SU-DHL-6 (cell line): ENCODE measurements at regions not wholly inside any gene's neighbourhood (a gene's known extent, or its start where the extent isn't known, plus 50 kb on each side); places are given as distances from the start of the nearest gene placed in this dataset.

Source experiments
- H2AFZ ChIP-seq: fragments of 200-600 bp; sonication (generic); 2 replicates; pipeline ENCODE4 v1.6.1; 2014; ENCODE audit warnings: low read depth, mild to moderate bottlenecking, moderate library complexity, mixed read lengths, antibody characterized with exemption, low read length; ENCODE audit not compliant: severe bottlenecking
- H3F3A ChIP-seq: fragments of 200-600 bp; shearing (Covaris generic); 2 replicates; pipeline ENCODE4 v1.6.0; 2016; ENCODE audit warnings: antibody characterized with exemption, mild to moderate bottlenecking; ENCODE audit not compliant: insufficient read depth
- H3K27ac ChIP-seq: fragments of 200-600 bp; sonication (generic); 2 replicates; pipeline ENCODE4 v1.5.1; 2016; ENCODE audit warnings: low read depth, mild to moderate bottlenecking, low read length, moderate library complexity, mixed read lengths
- H3K27me3 ChIP-seq: fragments of 200-600 bp; sonication (generic), shearing (Covaris generic); 2 replicates; pipeline ENCODE4 v1.6.0; 2014; ENCODE audit warnings: mild to moderate bottlenecking, low read length
- H3K36me3 ChIP-seq: fragments of 200-600 bp; sonication (generic); 2 replicates; pipeline ENCODE4 v1.6.1; 2014; ENCODE audit warnings: mild to moderate bottlenecking, low read length, mixed read lengths
- H3K4me2 ChIP-seq: fragments of 300-600, 200-600 bp; shearing (Covaris generic), sonication (generic); 2 replicates; pipeline ENCODE4 v1.6.0; 2014; ENCODE audit warnings: low read length, low read depth, mild to moderate bottlenecking; ENCODE audit not compliant: poor library complexity, severe bottlenecking
- H3K4me3 ChIP-seq: fragments of 200-600 bp; sonication (generic); 2 replicates; pipeline ENCODE4 v1.5.1; 2014; ENCODE audit warnings: antibody characterized with exemption, low read length, mild to moderate bottlenecking, mixed read lengths; ENCODE audit not compliant: insufficient read depth, poor library complexity, severe bottlenecking
- H3K79me2 ChIP-seq: fragments of 200-600 bp; sonication (generic); 2 replicates; pipeline ENCODE4 v1.6.1; 2014; ENCODE audit warnings: mild to moderate bottlenecking, low read length, moderate library complexity; ENCODE audit not compliant: insufficient read depth
- H3K9ac ChIP-seq: fragments of 200-600 bp; sonication (generic); 2 replicates; pipeline ENCODE4 v1.7.0; 2014; ENCODE audit warnings: mild to moderate bottlenecking, low read length
- H3K9me2 ChIP-seq: fragments of 200-600 bp; sonication (generic); replicated peaks from 2 replicates; pipeline ENCODE4 v1.6.1; 2014; ENCODE audit warnings: low read length; ENCODE audit not compliant: insufficient read depth
- H3K9me3 ChIP-seq: fragments of 200-600 bp; sonication (generic); 2 replicates; pipeline ENCODE4 v1.6.1; 2014; ENCODE audit warnings: low read length, mixed read lengths; ENCODE audit not compliant: insufficient read depth
- H4K20me1 ChIP-seq: fragments of 200-600 bp; sonication (generic); 2 replicates; pipeline ENCODE4 v1.6.1; 2014; ENCODE audit warnings: low read depth, mild to moderate bottlenecking, antibody characterized with exemption, low read length, moderate library complexity, mixed read lengths
- EZH2phosphoT487 ChIP-seq: fragments of 200-600 bp; sonication (generic), shearing (Covaris generic); conservative IDR thresholded peaks from 2 replicates; pipeline ENCODE4 v1.6.1; 2018; ENCODE audit warnings: mild to moderate bottlenecking, antibody characterized with exemption, low read length, moderate library complexity, mixed read lengths
- TF ChIP-seq, protein P1 (sequence below): fragments of 200-600 bp; sonication (generic); IDR thresholded peaks from one replicate; pipeline ENCODE4 v1.5.1; 2017; ENCODE audit warnings: antibody characterized with exemption, mild to moderate bottlenecking, low read length, moderate library complexity; ENCODE audit not compliant: insufficient read depth, poor library complexity, severe bottlenecking

DNA sequence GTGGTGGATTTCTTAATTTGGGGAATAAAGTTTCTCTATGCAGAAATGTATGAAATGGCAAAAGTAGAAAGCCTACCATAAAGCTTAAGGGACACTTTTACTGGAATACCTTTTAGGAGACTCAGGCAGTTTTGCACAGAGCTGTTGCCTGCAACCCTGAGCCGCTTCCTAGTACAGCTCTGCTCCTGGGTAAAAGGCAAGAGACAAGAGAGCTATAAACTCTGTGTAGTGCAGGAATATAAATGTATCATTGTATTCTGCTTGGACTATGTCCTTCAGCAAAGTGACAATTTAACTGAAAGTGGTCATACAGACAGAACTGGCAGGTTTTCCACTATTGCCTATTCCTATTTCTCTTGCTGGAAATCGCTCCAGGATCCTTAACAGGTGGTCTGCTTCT is 65.3 kb upstream of the MYOCD start:
- H3K4me3 ChIP-seq: no peak overlapping the region
- H3K9ac ChIP-seq: no peak overlapping the region
- H2AFZ ChIP-seq: no peak overlapping the region
- H3K27ac ChIP-seq: no peak overlapping the region
- no peak for TF ChIP-seq EZH2phosphoT487
- TF ChIP-seq, protein P1, sequence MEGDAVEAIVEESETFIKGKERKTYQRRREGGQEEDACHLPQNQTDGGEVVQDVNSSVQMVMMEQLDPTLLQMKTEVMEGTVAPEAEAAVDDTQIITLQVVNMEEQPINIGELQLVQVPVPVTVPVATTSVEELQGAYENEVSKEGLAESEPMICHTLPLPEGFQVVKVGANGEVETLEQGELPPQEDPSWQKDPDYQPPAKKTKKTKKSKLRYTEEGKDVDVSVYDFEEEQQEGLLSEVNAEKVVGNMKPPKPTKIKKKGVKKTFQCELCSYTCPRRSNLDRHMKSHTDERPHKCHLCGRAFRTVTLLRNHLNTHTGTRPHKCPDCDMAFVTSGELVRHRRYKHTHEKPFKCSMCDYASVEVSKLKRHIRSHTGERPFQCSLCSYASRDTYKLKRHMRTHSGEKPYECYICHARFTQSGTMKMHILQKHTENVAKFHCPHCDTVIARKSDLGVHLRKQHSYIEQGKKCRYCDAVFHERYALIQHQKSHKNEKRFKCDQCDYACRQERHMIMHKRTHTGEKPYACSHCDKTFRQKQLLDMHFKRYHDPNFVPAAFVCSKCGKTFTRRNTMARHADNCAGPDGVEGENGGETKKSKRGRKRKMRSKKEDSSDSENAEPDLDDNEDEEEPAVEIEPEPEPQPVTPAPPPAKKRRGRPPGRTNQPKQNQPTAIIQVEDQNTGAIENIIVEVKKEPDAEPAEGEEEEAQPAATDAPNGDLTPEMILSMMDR: no peak
- H3K4me2 ChIP-seq: no peak overlapping the region
- no peaks in the 10 kb centered on the region for H3K36me3 ChIP-seq
- H3K9me2 ChIP-seq: no peaks in the 10 kb centered on the region
- no peaks in the 10 kb centered on the region for H3K79me2 ChIP-seq
- no peaks in the 10 kb centered on the region for H3K9me3 ChIP-seq
- no peaks in the 10 kb centered on the region for H3F3A ChIP-seq
- no peaks in the 10 kb centered on the region for H4K20me1 ChIP-seq
- no peaks in the 10 kb centered on the region for H3K27me3 ChIP-seq

DNA sequence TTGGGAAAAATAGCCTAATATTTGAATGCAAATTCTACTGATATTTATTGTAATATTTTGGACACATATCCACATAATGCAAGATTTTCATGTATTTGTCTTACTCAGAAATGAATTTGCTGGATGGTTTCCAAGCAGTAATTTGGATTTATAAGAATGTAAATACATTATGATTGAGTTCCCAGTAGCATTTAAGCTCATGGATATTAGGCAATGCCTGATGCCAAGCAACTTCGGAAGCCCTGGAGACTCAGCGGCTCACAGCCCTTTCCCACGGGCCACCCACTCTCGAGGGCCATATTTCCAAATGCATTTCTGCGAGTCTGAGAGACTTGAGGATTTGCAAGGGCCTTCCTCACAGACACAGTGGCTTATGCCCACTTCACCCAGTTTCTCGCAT is 62.1 kb upstream of the MYOCD start:
- Histone ChIP-seq H3K4me3 (no peak overlapping the region), H3K9ac (no peak overlapping the region), H4K20me1 (no peaks in the 10 kb centered on the region), H3K27ac (no peak overlapping the region), H3K36me3 (no peaks in the 10 kb centered on the region), H3K9me3 (no peaks in the 10 kb centered on the region), H3K4me2 (no peak overlapping the region), H3K9me2 (no peaks in the 10 kb centered on the region), H3F3A (no peaks in the 10 kb centered on the region), H2AFZ (no peak overlapping the region), H3K79me2 (no peaks in the 10 kb centered on the region), H3K27me3 (no peaks in the 10 kb centered on the region)
- no peak for TF ChIP-seq EZH2phosphoT487
- TF ChIP-seq, protein P1: no peak

DNA sequence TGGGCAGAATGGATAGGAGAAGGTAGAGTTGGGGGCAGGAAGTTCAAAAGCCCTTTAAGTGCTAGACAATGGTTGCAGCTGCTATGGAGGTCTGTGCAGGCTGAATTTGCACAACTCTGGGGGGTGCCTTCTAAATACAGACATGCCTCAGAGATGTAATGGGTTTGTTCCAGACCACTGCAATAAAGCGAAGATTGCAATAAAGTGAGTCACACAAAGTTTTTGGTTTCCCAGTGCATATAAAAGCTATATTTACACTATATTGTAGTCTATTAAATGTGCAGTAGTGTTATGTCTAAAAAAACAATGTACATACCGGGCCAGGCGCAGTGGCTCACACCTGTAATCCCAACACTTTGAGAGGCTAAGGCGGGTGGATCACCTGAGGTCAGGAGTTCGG is 60.5 kb upstream of the MYOCD start:
- Histone ChIP-seq H4K20me1 (no peaks in the 10 kb centered on the region), H3K36me3 (no peaks in the 10 kb centered on the region), H3K27me3 (no peaks in the 10 kb centered on the region), H3K9me2 (no peaks in the 10 kb centered on the region), H3K9ac (no peak overlapping the region), H3K79me2 (no peaks in the 10 kb centered on the region), H3K4me3 (no peak overlapping the region), H3K9me3 (no peaks in the 10 kb centered on the region), H2AFZ (no peak overlapping the region), H3K4me2 (no peak overlapping the region), H3K27ac (no peak overlapping the region), H3F3A (no peaks in the 10 kb centered on the region)
- TF ChIP-seq, protein P1: no peak
- no peak for TF ChIP-seq EZH2phosphoT487

DNA sequence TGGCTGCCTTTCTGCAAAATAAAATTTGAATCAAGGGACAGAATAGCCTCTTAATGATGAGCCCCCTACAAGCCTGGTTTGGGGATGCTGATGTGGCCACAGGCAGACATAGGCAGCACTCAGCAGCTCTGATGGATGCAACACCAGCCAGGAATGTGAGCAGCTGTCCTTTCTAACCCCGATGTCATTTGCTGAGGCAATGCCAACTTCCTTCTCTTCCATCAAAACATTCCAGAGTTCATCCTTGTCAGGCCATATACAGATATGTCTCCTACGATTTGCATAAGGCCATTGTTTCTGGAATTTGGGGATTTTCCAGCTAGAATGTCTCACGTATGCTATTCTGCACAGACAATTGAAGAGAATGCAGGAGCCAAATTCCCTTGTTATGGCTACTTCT is 52.1 kb upstream of the MYOCD start:
- Histone ChIP-seq H3K9me3 (no peaks in the 10 kb centered on the region), H3K4me3 (no peak overlapping the region), H2AFZ (no peak overlapping the region), H3K4me2 (no peak overlapping the region), H3K9me2 (no peaks in the 10 kb centered on the region), H3K9ac (no peak overlapping the region), H4K20me1 (no peaks in the 10 kb centered on the region), H3K36me3 (no peaks in the 10 kb centered on the region), H3K27me3 (no peaks in the 10 kb centered on the region), H3K27ac (no peak overlapping the region), H3K79me2 (no peaks in the 10 kb centered on the region), H3F3A (no peaks in the 10 kb centered on the region)
- no peak for TF ChIP-seq EZH2phosphoT487
- TF ChIP-seq, protein P1: no peak
